Activated CD4-positive, CD25-positive, alpha-beta regulatory T cell treated with anti-CD3 and anti-CD28 coated beads, Interleukin-2, amount 50 U/mL, for 16 hours (primary cell): ENCODE measurements at regions not wholly inside any gene's neighbourhood (a gene's known extent, or its start where the extent isn't known, plus 50 kb on each side); places are given as distances from the start of the nearest gene placed in this dataset.

ENCODE experiments used
- DNase-seq: peaks from one replicate; pipeline ENCODE4 v3.0.0-alpha.2; 2020; ENCODE audit warnings: low read depth, low spot score

DNA sequence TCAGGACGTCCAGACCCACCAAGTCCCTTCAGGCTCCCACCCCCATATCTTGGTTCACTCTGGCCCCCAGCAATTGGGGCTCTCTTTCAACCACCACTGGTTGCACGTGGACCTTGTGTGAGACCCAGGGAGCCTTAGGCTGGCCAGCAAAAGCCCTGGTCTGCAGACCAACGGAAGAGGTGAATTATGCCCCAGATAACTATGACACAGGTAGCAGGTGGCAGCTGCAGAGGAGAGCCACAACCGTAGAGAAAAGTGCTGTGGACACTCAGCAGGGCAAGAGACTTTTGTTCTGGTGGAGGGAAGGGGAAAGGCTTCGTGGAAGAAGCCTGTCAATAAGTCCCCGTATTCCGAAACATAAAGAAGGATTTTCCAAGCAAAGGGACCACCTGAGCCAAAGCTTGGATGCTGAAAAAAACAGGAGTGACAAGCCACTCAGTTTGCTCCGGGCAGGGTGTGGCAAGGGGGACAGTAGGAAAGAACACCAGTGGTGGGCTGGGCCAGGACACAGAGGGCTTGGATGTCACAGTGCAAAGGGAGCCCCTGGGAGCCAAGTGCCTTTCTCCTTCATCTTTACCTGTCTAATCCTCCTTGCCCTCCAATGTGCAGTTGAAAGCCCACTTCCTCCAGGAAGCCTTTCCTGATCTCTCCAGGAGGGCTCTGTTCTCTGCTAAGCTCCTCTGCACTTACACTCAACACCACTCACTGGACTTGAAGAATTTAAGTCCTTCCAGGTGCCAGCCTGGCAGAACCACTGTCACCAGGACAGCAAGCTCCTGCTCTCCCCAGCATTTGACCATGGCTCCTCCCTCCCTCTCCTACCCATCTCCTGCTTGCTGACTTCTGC, 264.7 kb downstream of the BUD13 start:
- DNase-seq: no peak

DNA sequence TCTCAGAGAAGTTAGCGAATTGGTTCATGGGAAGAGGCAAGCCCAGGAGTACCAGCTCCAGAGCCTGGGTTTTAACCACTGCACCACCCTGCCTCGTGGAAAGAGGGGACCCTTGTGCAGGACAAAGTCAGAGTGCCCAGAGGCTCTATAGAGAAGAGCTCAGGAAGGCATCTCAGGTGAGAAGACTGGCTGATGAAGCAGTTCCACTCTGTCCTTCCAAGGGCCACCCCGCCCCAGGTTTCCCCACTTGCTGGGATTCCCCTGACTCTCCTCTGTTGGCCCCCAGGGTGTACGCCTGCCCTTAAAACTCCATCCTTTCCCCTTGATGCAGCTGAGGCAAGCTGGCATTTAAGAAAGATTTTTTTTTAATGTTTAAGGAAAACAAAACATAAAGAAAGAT, 265.8 kb downstream of the BUD13 start:
- no peak for DNase-seq

DNA sequence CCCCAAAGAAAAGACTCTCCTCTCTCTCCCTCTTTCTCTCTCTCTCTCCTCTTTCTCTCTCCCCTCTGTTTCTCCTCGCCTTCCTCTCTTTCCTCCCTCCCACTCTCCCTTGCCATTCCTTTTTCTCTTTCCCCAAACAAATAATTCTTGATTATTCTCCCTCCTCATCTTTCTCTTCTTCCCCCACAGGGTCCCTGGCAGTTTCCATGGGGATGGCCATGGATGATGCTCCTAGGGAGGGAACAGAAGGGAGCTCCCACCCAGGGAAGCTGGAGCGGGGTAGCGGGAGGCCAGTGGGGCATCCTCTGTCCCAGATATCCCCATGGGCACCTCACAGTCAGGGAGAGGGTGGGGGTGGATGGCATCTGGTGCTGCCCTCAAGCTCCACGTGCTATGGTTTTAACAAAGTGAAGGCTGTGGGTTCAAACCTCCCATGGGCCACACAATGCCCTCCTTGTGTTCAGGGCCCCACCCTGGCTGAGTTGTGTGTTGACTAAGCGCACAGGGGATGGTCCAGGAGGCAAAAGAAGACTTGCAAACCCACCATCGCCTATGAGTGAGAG, 266.4 kb downstream of the BUD13 start:
- no peak for DNase-seq

DNA sequence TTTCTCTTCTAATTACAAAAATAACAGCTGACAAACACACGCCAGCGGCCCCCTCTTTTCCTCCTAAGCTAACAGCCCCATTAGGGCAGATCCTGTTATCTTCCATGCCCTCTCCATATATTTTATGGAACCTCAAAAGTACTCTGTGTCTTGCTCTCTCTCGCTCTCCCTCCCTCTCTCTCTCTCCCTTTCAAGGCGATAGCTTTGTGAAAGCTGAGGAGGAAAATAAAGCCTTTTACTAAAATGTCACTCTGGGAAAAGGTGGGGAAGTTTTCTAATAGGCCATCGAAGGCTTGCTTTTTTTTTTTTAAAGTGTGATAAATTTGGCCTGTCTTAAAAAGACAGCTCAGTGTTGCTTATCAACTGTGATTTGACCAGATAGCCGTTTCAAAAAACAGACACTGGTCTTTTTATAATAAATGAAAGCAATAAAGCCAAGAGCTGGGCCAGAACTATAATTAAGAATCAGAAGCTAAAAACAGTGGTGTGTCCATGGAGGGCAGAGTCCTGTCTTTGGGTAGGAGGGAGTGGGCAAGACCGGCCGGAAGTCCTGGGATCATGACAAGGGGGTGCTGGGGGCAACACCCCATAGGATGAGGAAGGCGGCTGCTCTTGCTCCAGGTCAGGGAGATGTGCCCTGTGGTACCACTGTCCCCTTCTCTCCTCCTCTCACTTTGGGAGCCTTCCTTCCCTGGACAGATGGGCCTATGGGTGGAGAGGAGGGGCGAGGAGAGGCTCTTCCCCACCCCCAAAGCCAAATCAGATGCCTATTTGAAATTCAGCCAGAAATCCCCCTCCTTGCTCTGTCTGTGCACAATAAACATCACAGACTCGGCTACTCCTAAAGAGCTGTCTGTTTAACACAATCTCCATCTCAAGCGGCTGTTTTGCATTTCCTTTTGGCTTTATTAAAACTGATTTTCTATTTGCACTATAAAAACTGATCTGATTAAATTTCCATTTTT, 267.2 kb downstream of the BUD13 start:
- no peak for DNase-seq

DNA sequence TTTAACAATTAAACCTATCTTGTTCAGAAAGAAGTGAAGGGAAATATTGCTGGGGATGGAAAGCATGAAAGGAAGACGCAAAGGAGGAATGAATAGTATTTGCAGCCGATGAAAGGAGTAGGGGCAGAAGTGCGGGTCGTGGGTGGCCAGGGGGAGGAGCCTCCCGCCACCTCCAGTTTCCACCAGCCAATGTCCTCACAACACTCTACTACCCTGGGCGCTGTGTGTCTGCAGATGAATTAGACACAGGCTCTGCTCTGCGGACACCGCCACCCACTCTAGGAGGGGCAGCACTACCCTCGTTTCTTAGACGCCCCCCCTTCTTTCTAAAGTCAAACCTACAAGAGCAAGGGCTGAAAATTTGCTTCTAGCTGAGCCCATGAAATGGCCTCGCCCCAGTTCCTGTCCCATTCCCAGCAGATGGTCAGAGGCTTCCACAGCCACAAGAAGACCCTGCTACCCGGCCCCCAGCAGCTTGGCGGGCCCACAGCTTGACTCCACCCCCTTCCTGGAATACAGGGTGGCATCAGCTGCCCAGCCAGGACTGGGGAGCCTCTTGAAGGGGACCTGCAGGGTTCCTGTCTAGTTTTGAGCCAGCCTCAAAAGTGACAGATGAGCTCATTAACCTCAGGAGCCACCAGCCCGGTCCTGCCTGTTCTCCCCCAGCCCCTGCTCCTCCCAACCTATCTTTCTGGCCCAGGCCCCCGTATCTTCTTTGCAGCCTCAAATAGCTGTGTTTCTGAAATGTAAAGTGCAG, 268.1 kb downstream of the BUD13 start:
- no peak for DNase-seq

DNA sequence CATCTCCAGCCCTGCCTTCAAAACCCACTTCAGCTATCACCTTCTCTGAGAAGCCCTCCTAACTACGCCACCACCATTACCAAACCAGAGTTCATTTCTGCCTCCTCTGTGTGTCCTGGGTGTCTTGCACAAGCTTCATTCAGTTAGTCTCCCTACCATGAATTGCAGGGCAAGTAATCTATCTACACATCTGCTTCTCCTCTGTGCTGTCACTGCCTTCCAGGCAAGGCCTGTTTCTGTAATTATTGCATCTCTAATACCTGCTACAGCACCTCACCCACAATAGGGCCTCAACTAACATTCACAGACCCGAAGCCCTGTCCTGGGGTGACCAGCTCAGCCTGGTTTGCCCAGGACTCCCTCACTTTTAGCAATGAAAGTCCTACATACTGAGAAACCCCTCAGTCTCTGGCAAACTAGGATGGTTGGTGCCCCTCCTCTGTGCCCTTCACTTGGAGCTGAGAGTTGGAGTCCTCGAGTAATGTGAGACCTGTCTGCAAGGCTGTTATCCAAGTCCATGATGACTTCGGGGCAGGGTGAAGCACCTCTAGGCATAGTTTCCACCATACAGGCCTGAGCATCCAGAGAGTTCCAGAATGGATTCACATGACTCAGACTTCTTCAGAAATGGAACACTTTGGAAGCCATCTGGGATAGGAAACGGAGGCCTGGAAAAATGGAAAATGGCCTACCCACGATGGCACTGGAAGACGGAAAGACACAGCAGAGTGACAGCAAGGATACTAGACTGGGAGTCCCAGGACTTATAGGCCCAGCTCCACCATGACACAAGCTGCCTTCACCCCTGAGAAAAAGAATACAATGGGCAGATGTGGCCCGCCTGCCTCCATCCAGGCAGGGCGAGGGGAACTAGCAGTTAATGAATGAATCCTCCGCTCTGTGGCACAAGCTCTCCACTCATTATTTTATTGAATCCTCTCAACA, 269.3 kb downstream of the BUD13 start:
- DNase-seq: no peak

DNA sequence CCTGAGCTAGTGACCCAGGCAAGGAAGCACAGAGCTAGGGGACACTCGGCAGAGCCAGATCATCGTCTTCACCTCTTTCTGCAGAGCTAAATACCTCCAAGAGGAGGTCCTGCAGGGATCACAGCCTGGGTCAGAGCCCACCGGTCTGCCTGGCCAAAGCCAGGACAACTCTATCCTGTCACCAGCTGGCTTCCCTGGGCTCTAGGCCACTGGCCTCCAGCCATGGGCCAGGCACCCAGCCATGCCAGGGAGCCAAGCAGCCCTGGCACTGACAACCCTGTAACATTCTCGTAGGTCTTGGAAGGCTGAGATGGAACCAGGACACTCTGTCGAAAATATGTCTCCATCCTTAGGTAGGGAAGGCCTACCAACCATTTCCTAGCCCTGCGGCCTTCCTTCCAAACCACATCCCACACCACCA, 270.1 kb downstream of the BUD13 start:
- no peak for DNase-seq

DNA sequence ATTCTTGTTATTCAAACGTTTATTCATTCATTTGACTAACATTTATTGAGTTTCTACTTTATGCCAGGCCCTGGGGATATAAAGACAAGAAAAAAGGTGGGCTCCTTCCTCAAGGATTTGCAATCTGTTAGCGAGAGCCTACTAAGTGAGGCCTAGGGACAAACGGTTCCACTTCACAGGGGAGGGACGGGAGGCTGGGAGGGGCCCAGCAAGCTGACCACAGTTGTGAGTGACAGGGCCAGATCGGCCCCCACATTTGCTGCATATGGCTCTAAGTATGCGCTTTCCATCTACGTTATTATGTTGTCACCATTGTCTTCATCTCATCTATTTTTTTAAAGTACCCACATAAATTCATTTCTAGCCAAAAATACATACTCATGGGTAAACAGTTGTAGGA, 271.1 kb downstream of the BUD13 start:
- no peak for DNase-seq

DNA sequence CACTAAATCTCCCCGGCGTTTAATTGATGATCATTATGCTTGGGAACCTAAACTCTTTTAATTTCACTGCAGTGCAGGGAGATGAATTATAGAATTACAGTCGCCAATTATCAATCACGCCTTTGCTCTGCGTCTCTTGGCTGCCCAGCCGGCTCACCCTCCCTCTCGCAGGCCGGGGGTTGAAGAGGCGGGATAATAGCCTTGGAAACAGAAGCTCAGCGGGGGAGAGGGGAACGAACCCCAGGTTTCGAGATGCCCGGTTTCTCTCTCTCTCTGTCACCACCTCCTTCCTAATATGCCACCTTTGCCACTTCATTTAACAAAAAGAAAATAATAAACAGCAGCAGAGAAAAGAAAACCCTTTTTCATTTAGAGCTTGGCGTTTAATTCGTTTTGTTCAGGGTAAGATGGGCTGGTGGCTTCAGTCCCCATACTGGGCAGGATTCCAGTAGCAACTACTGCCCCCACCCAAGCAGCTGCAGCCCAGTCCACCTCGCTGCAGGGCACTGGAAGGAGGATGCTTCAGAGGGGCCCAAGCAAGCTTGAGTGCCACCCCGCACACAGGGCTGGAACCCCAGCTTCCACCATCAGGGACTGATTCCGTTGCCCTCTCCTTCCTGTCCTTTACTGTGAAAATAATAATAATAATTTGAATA, 271.7 kb downstream of the BUD13 start:
- no peak for DNase-seq

DNA sequence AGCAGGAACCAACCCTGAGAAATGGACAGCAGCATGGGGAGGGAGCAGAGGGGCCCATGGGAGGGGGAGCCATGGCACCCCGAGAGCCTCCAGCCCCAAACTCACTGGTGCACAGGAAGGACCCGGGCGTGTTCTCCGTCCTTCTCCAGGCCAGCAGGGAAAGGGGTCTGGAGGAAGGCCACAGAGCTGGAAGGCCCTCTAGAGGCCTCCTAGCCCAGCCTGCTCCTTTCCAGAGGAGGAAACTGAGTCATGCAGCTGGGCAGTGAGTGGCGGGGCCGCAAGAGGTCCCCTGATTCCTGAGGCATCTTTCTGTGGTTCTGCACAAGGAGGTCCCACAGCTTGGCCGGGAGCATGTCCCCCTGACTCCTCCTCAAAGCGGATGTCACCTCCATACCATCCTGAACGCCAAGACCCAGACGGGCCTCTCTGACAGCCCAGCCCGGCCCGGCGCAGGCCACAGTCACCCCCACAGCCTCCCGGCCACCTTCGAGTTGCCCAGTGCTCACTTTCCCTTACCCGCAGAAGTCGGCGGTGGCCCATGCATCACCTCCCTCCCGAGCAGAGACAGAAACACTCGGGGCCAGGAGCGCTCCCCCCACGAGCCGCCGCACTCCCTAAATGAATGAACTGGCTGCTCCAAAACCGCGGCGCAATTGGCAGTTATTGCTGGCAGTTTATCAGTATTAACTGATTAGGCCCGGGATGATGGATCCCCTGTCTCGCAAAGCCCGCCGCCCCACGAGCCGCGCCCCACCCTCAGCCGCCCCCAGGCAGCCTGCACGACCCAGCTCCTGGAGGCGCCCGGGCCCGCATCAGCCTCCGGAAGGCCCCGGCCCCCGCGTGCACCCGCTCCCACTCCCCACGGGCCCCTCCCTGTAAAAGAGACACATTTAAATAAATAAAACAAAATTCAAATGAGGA, 272.5 kb downstream of the BUD13 start:
- no peak for DNase-seq

DNA sequence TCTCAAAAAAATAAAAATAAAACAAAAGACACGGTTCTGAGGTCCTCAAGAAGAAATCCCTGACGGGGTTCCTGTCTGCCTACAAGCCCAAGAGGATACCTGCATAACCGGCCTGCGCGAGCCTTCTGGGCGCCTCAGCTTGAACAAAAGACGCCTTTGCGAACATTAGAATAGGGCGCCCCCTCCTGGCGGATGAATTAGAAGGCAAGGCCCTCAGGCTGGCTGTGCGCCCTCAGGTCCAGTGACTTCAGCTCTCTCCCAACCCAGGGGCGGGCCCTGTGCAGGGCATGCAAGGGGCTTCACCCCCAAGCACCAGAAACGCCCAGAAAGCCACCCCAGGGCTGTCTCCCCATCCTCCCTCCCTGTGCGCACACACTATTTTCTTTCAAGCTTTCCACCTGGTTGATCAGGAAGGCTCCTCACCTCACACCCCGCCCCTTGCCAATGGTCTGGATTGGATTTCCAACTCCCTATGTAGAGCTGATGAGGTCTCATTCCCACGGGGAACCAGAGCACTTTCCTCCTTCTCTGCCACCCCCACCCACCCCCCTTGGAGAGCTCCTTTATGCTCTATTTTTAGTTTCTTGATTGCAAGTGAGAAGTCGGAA, 273.3 kb downstream of the BUD13 start:
- no peak for DNase-seq

DNA sequence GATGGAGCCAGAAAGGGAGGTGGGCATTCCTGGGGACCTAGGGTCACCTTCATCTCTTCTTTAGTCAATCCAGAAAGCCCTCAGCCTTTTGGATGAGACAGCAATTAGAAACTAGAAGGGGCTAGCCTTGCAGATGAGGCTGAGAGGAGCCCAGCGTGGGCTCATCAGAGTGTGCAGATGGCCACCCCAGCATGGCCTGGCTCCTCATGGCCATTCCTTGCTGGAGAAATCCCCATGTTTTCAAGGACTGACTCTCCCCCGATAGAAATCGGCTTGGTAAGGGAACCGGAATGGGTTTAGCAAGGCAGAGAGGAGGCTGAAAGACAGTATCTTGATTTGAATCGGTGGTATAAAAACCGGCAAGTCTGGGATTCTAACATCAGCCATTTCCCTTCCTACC, 274.6 kb downstream of the BUD13 start:
- no peak for DNase-seq

DNA sequence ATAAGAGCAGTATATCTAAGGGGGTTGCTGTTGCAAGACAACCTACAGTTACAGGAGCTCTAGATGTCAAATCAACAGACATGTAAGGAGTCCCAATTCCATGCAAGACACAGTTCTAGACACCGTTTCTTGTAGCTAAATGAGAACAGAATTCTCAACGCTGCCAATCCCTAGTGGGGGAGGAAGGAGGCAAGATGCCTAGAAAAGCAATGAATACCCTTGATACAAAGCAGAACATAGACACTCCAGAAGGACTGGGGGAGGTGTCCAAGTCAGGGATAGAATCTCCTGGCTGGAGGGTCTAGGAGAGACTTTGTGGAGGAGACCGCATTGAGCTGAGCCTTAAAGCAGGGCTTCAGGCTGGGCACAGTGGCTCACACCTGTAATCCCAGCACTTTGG, 280.2 kb downstream of the BUD13 start:
- DNase-seq: no peak

DNA sequence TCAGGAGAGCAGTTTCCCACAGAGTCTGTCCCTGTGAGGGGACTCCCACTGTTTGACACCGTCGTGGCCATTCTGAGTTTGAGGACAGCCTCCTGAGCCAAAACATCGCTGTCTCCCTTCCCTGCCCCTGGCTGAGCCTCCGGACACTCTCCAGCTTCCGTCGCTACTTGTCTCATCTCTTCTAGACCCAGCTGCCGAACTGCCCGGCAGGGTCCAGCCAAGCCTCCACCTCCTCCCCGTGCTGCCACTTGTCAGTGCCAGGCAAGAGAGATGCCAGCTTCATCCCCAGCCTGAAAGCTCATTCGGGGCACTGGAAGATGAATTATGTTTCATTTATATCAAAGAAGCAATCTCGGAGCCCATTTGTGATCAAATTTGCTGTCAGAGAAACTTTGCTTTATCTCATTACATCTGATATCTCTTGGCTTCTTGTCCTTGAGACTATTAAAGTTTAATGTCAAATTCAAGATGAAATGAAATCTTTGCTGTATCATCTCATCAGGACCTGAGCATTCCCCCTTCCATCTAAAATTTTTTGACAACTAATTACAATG, 283.9 kb downstream of the BUD13 start:
- no peak for DNase-seq

DNA sequence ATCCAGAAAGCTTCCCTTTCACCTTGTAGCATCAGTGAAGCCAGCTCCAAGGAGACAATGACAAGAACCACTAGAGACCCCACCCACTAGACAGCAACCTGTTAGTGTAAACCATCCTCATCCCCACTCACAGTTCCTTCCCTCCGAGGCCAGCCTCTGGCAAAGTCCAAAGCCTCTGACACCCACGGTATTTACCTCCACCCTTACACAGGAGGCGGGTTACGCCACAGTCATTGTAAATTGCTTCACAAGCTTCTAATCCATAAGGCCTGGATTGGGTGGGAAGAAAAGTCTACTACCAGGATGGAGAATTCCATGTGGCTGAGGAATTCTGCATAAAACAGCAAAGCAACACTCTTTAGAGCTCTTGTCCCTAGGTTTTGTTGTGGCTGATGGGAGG, 287.4 kb downstream of the BUD13 start:
- no peak for DNase-seq

DNA sequence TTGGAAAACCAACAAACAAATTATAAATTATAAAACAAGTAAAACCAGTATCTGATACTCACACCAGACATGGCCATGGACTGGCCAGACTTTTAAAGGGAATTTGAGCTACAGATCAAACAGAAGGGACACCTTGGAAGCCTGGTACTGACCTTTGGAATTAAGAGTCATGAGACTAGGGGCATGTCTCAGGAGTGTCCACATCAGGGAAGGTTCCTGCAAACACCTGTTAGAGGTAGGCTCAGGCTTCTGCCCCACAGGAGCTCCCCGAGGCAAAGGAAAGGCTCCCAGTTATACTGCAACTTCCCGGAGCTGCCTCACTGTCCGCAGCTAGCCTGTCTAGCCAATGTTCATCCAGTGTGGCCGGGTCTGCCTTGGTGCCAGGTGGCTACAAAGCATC, 290.1 kb downstream of the BUD13 start:
- DNase-seq: no peak

DNA sequence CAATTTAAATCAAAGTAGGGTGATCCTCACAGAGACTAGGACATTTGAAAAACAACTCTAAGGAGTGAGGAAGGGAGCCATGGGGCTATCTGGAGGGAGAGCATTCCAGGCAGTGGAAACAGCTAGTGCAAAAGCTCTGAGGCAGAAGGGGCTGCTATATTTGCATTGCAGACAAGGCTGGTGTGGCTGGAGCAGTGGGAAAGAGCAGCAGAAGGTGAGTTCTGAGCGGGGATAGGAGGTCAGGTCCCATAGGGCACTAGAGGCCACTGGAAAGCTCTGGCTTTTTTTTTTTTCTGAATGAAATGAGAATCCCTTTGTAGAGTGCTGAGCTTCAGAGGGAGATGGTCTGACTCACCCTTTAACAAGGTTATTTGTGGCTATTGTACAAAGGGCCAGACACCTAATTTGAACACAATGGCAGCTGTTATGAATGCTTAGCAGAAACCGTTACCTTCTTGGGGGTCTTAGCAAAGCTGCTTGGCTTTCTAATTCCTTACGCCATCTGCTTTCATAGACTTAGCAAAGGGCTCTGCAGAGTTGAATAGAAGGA, 291.6 kb downstream of the BUD13 start:
- no peak for DNase-seq
